ENCODE measurements at regions not wholly inside any gene's neighbourhood (a gene's known extent, or its start where the extent isn't known, plus 50 kb on each side); places are given as distances from the start of the nearest gene placed in this dataset.

DNA sequence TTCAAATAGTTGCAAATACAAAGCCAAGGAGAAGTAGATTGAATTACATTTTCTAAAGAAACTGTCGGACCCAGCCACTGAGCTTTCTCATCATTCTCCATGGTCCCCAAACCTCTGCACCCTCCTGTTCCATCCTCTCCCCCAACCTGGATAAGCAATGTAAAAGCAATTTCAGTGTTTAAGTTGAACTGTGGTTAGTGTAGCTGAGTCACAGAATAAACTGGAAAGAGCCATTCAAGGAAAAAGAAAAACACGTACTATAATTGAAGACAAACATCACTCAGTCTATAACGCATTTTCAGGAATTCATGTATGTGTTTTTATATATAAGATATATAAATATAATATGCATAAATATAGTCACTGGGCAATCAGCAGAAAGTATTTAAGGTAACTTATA, 54.1 kb upstream of the TMEM161B start:
- Mint-ChIP-seq H3K27me3 (ENCODE audit: unreplicated experiment) (peaks cover 2% of the 10 kb centered on the region), H3K4me3 (ENCODE audit: unreplicated experiment) (no peak overlapping the region), H3K4me1 (ENCODE audit: unreplicated experiment) (peaks cover 2% of the 10 kb centered on the region), H3K9me3 (ENCODE audit: unreplicated experiment) (peaks cover 6% of the 10 kb centered on the region), H3K36me3 (ENCODE audit: unreplicated experiment) (no peaks in the 10 kb centered on the region), H3K27ac (ENCODE audit: unreplicated experiment) (no peak overlapping the region)
- DNase-seq (ENCODE audit: extremely low spot score, unreplicated experiment) = no peak
- TF ChIP-seq, protein P1, sequence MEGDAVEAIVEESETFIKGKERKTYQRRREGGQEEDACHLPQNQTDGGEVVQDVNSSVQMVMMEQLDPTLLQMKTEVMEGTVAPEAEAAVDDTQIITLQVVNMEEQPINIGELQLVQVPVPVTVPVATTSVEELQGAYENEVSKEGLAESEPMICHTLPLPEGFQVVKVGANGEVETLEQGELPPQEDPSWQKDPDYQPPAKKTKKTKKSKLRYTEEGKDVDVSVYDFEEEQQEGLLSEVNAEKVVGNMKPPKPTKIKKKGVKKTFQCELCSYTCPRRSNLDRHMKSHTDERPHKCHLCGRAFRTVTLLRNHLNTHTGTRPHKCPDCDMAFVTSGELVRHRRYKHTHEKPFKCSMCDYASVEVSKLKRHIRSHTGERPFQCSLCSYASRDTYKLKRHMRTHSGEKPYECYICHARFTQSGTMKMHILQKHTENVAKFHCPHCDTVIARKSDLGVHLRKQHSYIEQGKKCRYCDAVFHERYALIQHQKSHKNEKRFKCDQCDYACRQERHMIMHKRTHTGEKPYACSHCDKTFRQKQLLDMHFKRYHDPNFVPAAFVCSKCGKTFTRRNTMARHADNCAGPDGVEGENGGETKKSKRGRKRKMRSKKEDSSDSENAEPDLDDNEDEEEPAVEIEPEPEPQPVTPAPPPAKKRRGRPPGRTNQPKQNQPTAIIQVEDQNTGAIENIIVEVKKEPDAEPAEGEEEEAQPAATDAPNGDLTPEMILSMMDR (IDR thresholded peaks at IDR 0.05) = no peak
